HEK293T (cell line): ENCODE measurements at regions not wholly inside any gene's neighbourhood (a gene's known extent, or its start where the extent isn't known, plus 50 kb on each side); places are given as distances from the start of the nearest gene placed in this dataset.
"Not testable (repeated sequence)": the region's sequence is repeated elsewhere in the genome, so short reads cannot be mapped to it uniquely, and the experiment has no call there.

Experiments used
- CTCF ChIA-PET: fragments of 350-600 bp; formaldehyde crosslinking; extraction: SDS; loops from one replicate; lab custom pipeline; 2021; ENCODE audit warnings: antibody characterized with exemption, inconsistent platforms; lab: Yijun Ruan, JAX
- POLR2A ChIA-PET: fragments of 350-600 bp; formaldehyde crosslinking; extraction: SDS; loops from one replicate; lab custom pipeline; 2020; ENCODE audit warnings: antibody characterized with exemption, inconsistent platforms; lab: Yijun Ruan, JAX
- DNase-seq: peaks from one replicate; pipeline ENCODE4 v3.0.0; 2012; ENCODE audit warnings: mixed read lengths; ENCODE audit errors: extremely low spot score
- ARNT ChIP-seq: fragments of 450-650 bp; IDR thresholded peaks from 2 replicates; pipeline ENCODE4 v1.6.1; 2017; ENCODE audit warnings: mild to moderate bottlenecking
- BHLHE40 ChIP-seq: fragments of 450-650 bp; IDR thresholded peaks from 2 replicates; pipeline ENCODE4 v1.6.1; 2016; ENCODE audit warnings: mild to moderate bottlenecking, moderate library complexity, borderline replicate concordance
- CTBP1 ChIP-seq: fragments of 450-650 bp; IDR thresholded peaks from 2 replicates; pipeline ENCODE4 v1.6.1; 2016; ENCODE audit warnings: borderline replicate concordance
- ELF4 ChIP-seq: fragments of 450-650 bp; IDR thresholded peaks from 2 replicates; pipeline ENCODE4 v1.6.1; 2017; ENCODE audit warnings: antibody characterized with exemption
- FOXA1 ChIP-seq: fragments of 450-650 bp; IDR thresholded peaks from 2 replicates; pipeline ENCODE4 v1.6.1; 2016; ENCODE audit warnings: mild to moderate bottlenecking
- FOXK2 ChIP-seq: fragments of 450-650 bp; IDR thresholded peaks from 2 replicates; pipeline ENCODE4 v1.6.1; 2016; ENCODE audit warnings: mild to moderate bottlenecking
- FOXM1 ChIP-seq: fragments of 450-650 bp; IDR thresholded peaks from 2 replicates; pipeline ENCODE4 v1.6.1; 2017; ENCODE audit warnings: mild to moderate bottlenecking, borderline replicate concordance
- HDGF ChIP-seq: fragments of 450-650 bp; IDR thresholded peaks from 2 replicates; pipeline ENCODE4 v1.6.1; 2017; ENCODE audit warnings: antibody characterized with exemption, borderline replicate concordance
- L3MBTL2 ChIP-seq: fragments of 450-650 bp; conservative IDR thresholded peaks from 2 replicates; pipeline ENCODE4 v1.6.1; 2016; ENCODE audit warnings: mild to moderate bottlenecking
- LEF1 ChIP-seq: fragments of 450-650 bp; IDR thresholded peaks from 2 replicates; pipeline ENCODE4 v1.6.1; 2017; ENCODE audit warnings: mild to moderate bottlenecking, borderline replicate concordance
- NFRKB ChIP-seq: fragments of 450-650 bp; IDR thresholded peaks from 2 replicates; pipeline ENCODE4 v1.6.1; 2016; ENCODE audit warnings: mild to moderate bottlenecking, moderate library complexity
- PKNOX1 ChIP-seq: fragments of 450-650 bp; IDR thresholded peaks from 2 replicates; pipeline ENCODE4 v1.6.1; 2016
- SP1 ChIP-seq: fragments of 450-650 bp; IDR thresholded peaks from 2 replicates; pipeline ENCODE4 v1.6.1; 2017
- SUZ12 ChIP-seq: fragments of 450-650 bp; IDR thresholded peaks from 2 replicates; pipeline ENCODE4 v1.6.1; 2016; ENCODE audit warnings: mild to moderate bottlenecking
- TARDBP ChIP-seq: fragments of 450-650 bp; IDR thresholded peaks from 2 replicates; pipeline ENCODE4 v1.6.1; 2016
- ZNF384 ChIP-seq: fragments of 450-650 bp; IDR thresholded peaks from 2 replicates; pipeline ENCODE4 v1.6.1; 2016

DNA sequence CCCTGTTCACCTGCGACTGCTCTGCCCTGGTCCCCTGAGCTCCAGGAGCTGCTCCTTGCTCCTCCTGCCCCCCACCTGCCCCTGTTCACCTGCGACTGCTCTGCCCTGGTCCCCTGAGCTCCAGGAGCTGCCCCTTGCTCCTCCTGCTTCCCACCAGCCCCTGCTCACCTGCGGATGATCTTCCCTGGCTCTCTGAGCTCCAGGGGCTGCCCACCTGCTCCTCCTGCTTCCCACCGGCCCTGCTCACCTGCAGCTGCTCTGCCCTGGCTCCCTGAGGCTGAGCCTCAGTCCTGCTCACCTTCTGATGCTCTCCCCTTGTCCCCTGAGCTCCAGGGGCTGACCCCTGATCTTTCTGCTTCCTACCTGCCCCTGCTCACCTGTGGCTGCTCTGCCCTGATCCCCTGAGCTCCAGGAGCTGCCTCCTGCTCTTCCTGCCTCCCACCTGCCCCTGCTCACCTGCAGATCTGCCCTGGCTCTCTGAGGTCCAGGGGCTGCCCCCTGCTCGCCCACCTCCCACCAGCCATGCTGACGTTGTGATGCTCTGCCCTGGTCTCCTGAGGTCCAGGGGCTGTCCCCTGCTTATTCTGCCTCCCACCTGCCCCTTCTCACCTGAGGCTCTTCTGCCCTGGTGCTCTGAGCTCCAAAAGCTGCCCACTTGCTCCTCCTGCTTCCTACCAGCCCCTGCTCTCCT is 219.2 kb downstream of the TMEM121 start:
- DNase-seq = no peak
- ChIA-PET CTCF (no interaction called here), POLR2A (no interaction called here)
- TF ChIP-seq FOXM1 = no peak
- TF ChIP-seq L3MBTL2 = no peak
- TF ChIP-seq TARDBP = no peak
- no peak for TF ChIP-seq FOXK2
- TF ChIP-seq LEF1 = no peak
- no peak for TF ChIP-seq ZNF384
- no peak for TF ChIP-seq CTBP1
- TF ChIP-seq FOXA1 = no peak
- no peak for TF ChIP-seq SUZ12
- no peak for TF ChIP-seq BHLHE40
- no peak for TF ChIP-seq SP1
- TF ChIP-seq HDGF = no peak
- TF ChIP-seq NFRKB = no peak
- TF ChIP-seq ELF4 = no peak
- no peak for TF ChIP-seq PKNOX1
- TF ChIP-seq ARNT = no peak

DNA sequence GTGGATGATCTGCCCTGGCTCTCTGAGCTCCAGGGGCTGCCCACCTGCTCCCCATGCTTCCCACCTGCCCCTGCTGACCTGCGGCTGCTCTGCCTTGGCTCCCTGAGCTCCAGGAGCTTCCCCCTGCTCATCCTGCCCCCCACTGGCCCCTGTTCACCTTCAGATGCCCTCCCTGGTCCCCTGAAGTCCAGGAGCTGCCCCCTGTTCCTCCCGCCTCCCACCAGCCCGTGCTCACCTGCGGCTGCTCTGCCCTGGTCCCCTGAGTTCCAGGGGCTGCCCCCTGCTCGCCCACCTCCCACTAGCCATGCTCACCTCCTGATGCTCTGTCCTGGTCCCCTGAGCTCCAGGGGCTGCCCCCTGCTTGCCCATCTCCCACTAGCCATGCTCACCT is 219.7 kb downstream of the TMEM121 start:
- TF ChIP-seq TARDBP = no peak
- TF ChIP-seq NFRKB = no peak
- TF ChIP-seq ZNF384 = no peak
- no peak for TF ChIP-seq CTBP1
- TF ChIP-seq LEF1 = no peak
- TF ChIP-seq HDGF = no peak
- no peak for TF ChIP-seq FOXK2
- no peak for TF ChIP-seq PKNOX1
- TF ChIP-seq SUZ12 = no peak
- TF ChIP-seq SP1 = no peak
- no peak for TF ChIP-seq FOXA1
- TF ChIP-seq FOXM1 = no peak
- no peak for TF ChIP-seq BHLHE40
- CTCF ChIA-PET = no interaction called here
- no peak for DNase-seq
- POLR2A ChIA-PET = no interaction called here

GRCh38 chr14:105746800-105747502 is 220.6 kb downstream of the TMEM121 start:
- POLR2A ChIA-PET, DNase-seq, CTCF ChIA-PET: not testable (repeated sequence)

- CTCF ChIA-PET, POLR2A ChIA-PET: not testable (repeated sequence)
These were observed 221.3 kb downstream of the TMEM121 start for GRCh38 chr14:105747503-105748203.

GRCh38 chr14:105748204-105748578 is 221.8 kb downstream of the TMEM121 start:
- ChIA-PET CTCF (no interaction called here), POLR2A (no interaction called here)
- no peak for DNase-seq
- no peak for TF ChIP-seq SP1
- TF ChIP-seq TARDBP = no peak
- TF ChIP-seq CTBP1 = no peak
- no peak for TF ChIP-seq L3MBTL2
- TF ChIP-seq ZNF384 = no peak
- TF ChIP-seq ARNT = no peak
- TF ChIP-seq LEF1 = no peak
- TF ChIP-seq HDGF = no peak
- no peak for TF ChIP-seq PKNOX1
- TF ChIP-seq NFRKB = no peak
- no peak for TF ChIP-seq FOXM1
- no peak for TF ChIP-seq SUZ12
- no peak for TF ChIP-seq ELF4
- no peak for TF ChIP-seq FOXA1
- TF ChIP-seq BHLHE40 = no peak

More at GRCh38 chr14:105747503-105748203, 221.3 kb downstream of the TMEM121 start:
- DNase-seq = not testable (repeated sequence)

GRCh38 chr14:105748710-105749109 is 222.3 kb downstream of the TMEM121 start:
- CTCF ChIA-PET, DNase-seq, POLR2A ChIA-PET: not testable (repeated sequence)

DNA sequence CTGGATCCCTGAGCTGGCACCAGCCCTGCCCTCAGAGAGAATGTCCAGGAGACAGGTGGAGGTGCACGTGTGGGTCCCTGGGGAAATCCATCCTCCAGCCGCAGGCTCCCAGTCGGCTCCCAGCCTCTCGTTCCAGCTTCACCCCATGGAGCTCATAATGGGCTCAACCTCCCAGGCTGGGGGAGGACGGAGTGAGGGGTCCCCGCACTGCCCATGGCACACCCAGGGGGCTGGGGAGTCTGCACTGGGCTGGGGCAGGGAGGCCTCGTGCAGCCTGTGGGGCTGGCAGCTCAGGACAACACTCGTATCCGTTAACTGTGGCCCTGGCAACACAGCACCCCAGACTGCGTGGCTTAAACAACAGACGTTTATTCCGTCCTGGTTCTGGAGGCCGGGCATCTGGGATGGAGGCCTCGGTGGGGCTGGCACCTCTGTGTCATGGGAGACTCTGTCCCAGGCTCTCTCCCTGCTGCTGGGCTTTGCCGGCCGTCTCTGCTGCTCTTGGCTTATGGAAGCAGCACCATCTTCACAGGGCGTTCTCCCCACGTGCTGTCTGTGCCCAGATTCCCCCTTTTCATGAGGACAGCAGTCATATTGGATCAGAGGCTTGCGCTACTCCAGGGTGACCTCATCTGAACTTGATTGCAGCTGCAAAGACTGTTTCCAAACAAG is 223.6 kb downstream of the TMEM121 start:
- CTCF ChIA-PET, POLR2A ChIA-PET, DNase-seq: not testable (repeated sequence)

DNA sequence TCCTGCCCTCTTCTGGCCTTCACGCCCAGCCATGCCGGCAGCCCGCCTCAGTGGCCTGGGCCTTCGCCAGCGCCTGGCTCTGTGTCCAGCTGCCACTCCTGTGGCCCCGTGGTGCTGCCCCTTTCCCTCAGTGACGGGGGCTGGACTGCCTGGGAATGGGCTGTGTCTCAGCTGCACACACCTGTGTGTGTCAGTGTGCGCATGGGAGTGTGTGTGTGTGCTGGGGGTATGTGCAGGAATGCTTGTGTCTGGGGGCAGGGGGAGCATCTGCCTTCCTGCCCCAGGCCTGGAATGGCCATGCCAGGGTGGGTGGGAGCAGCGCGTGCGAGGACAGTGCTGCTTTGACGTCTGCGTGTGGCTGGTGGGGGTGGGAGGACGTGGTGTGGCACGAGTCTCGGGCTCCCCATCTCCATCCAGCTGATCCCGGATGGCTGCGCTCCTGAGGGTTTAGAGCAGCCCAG is 224.9 kb downstream of the TMEM121 start:
- CTCF ChIA-PET, DNase-seq, POLR2A ChIA-PET: not testable (repeated sequence)

GRCh38 chr14:105752420-105752819 is 226.0 kb downstream of the TMEM121 start:
- CTCF ChIA-PET, DNase-seq, POLR2A ChIA-PET: not testable (repeated sequence)
